ENCODE measurements at regions not wholly inside any gene's neighbourhood (a gene's known extent, or its start where the extent isn't known, plus 50 kb on each side); places are given as distances from the start of the nearest gene placed in this dataset.

GRCh38 chr22:27344546-27344945 is 457.0 kb downstream of the MN1 start:
- no peak for DNase-seq (ENCODE audit: low read depth in 2 of 2)

GRCh38 chr22:27345691-27346090 is 455.9 kb downstream of the MN1 start:
- no peak for DNase-seq (ENCODE audit: low read depth in 2 of 2)

- DNase-seq (ENCODE audit: low read depth in 2 of 2) = no peak
These were observed 453.6 kb downstream of the MN1 start for GRCh38 chr22:27347951-27348350.

- DNase-seq (ENCODE audit: low read depth in 2 of 2) = no peak
These were observed 452.9 kb downstream of the MN1 start for GRCh38 chr22:27348634-27349033.

GRCh38 chr22:27349456-27349855 is 452.1 kb downstream of the MN1 start:
- DNase-seq (ENCODE audit: low read depth in 2 of 2) = no peak

- no peak for DNase-seq (ENCODE audit: low read depth in 2 of 2)
These were observed 451.2 kb downstream of the MN1 start for GRCh38 chr22:27350306-27350705.

- DNase-seq (ENCODE audit: low read depth in 2 of 2) = no peak
These were observed 449.1 kb downstream of the MN1 start for GRCh38 chr22:27352426-27352825.

GRCh38 chr22:27358096-27358870 is 443.3 kb downstream of the MN1 start:
- no peak for DNase-seq (ENCODE audit: low read depth in 2 of 2)

GRCh38 chr22:27370269-27370668 is 431.3 kb downstream of the MN1 start:
- no peak for DNase-seq (ENCODE audit: low read depth in 2 of 2)

- DNase-seq (ENCODE audit: low read depth in 2 of 2) = no peak
These were observed 430.6 kb downstream of the MN1 start for GRCh38 chr22:27370987-27371386.

- DNase-seq (ENCODE audit: low read depth in 2 of 2) = no peak
These were observed 429.2 kb downstream of the MN1 start for GRCh38 chr22:27372364-27372763.

- no peak for DNase-seq (ENCODE audit: low read depth in 2 of 2)
These were observed 428.4 kb downstream of the MN1 start for GRCh38 chr22:27372969-27373670.

- DNase-seq (ENCODE audit: low read depth in 2 of 2) = no peak
These were observed 423.9 kb downstream of the MN1 start for GRCh38 chr22:27377501-27378295.

GRCh38 chr22:27378311-27378800 is 423.2 kb downstream of the MN1 start:
- DNase-seq (ENCODE audit: low read depth in 2 of 2) = no peak

- no peak for DNase-seq (ENCODE audit: low read depth in 2 of 2)
These were observed 422.6 kb downstream of the MN1 start for GRCh38 chr22:27378995-27379394.

GRCh38 chr22:27380855-27381254 is 420.7 kb downstream of the MN1 start:
- no peak for DNase-seq (ENCODE audit: low read depth in 2 of 2)

- no peak for DNase-seq (ENCODE audit: low read depth in 2 of 2)
These were observed 420.0 kb downstream of the MN1 start for GRCh38 chr22:27381552-27381951.

GRCh38 chr22:27381960-27382742 is 419.4 kb downstream of the MN1 start:
- no peak for DNase-seq (ENCODE audit: low read depth in 2 of 2)

GRCh38 chr22:27382947-27383346 is 418.6 kb downstream of the MN1 start:
- DNase-seq (ENCODE audit: low read depth in 2 of 2) = no peak

GRCh38 chr22:27383896-27384295 is 417.7 kb downstream of the MN1 start:
- DNase-seq (ENCODE audit: low read depth in 2 of 2) = no peak

GRCh38 chr22:27385261-27385998 is 416.1 kb downstream of the MN1 start:
- no peak for DNase-seq (ENCODE audit: low read depth in 2 of 2)
